ENCODE measurements at regions not wholly inside any gene's neighbourhood (a gene's known extent, or its start where the extent isn't known, plus 50 kb on each side); places are given as distances from the start of the nearest gene placed in this dataset.

- POLR2A ChIA-PET = no interaction called here
- TF ChIP-seq CTCF (IDR thresholded peaks at IDR 0.05; ENCODE audit: insufficient read depth, low read depth, low read length) = no peak
- no peak overlapping the region for H3K4me3 ChIP-seq (ENCODE audit: low read depth, low read length)
- no peak for DNase-seq (ENCODE audit: low read depth)
- CTCF ChIA-PET = interaction anchor here (0.7 to 2.3 kb wide), 3 partner anchors 14 to 727 kb away, joined by 3 to 6 read pairs (median 3); no protein-coding TSS in a partner anchor
- no peaks in the 10 kb centered on the region for H3K27me3 ChIP-seq (ENCODE audit: control insufficient read depth, insufficient read depth, low read length)
- H3K36me3 ChIP-seq (ENCODE audit: control insufficient read depth, insufficient read depth, low read length) = no peaks in the 10 kb centered on the region
Measured at GRCh38 chr7:17617857-17618651, 319.6 kb downstream of the AHR start.

- POLR2A ChIA-PET = no interaction called here
- no peak for TF ChIP-seq CTCF (IDR thresholded peaks at IDR 0.05; ENCODE audit: insufficient read depth, low read depth, low read length)
- no peak for DNase-seq (ENCODE audit: low read depth)
- CTCF ChIA-PET = interaction anchor here (0.7 to 2.3 kb wide), 3 partner anchors 13 to 726 kb away, joined by 3 to 6 read pairs (median 3); no protein-coding TSS in a partner anchor
- Histone ChIP-seq H3K27me3 (ENCODE audit: control insufficient read depth, insufficient read depth, low read length) (no peaks in the 10 kb centered on the region), H3K36me3 (ENCODE audit: control insufficient read depth, insufficient read depth, low read length) (no peaks in the 10 kb centered on the region), H3K4me3 (ENCODE audit: low read depth, low read length) (no peak overlapping the region)
Measured at GRCh38 chr7:17618652-17618974, 320.2 kb downstream of the AHR start.

GRCh38 chr7:17619196-17619818 lies 320.9 kb downstream of the AHR start:
- ChIA-PET POLR2A (no interaction called here), CTCF (interaction anchor here (0.5 to 2.3 kb wide), 6 partner anchors 12 to 317 kb away, joined by 3 to 6 read pairs (median 3); no protein-coding TSS in a partner anchor)
- DNase-seq (ENCODE audit: low read depth) = no peak
- no peaks in the 10 kb centered on the region for H3K36me3 ChIP-seq (ENCODE audit: control insufficient read depth, insufficient read depth, low read length)
- TF ChIP-seq CTCF (IDR thresholded peaks at IDR 0.05; ENCODE audit: insufficient read depth, low read depth, low read length) = no peak
- H3K27me3 ChIP-seq (ENCODE audit: control insufficient read depth, insufficient read depth, low read length) = no peaks in the 10 kb centered on the region
- no peak overlapping the region for H3K4me3 ChIP-seq (ENCODE audit: low read depth, low read length)

- DNase-seq (ENCODE audit: low read depth) = no peak
- TF ChIP-seq CTCF (IDR thresholded peaks at IDR 0.05; ENCODE audit: insufficient read depth, low read depth, low read length) = no peak
- POLR2A ChIA-PET = no interaction called here
- CTCF ChIA-PET = interaction anchor here (1.3 to 2.3 kb wide), 2 partner anchors 11 to 31 kb away, joined by 3 to 6 read pairs; no protein-coding TSS in a partner anchor
- H3K27me3 ChIP-seq (ENCODE audit: control insufficient read depth, insufficient read depth, low read length) = no peaks in the 10 kb centered on the region
- H3K36me3 ChIP-seq (ENCODE audit: control insufficient read depth, insufficient read depth, low read length) = no peaks in the 10 kb centered on the region
- H3K4me3 ChIP-seq (ENCODE audit: low read depth, low read length) = no peak overlapping the region
Measured at GRCh38 chr7:17620566-17620965, 319.7 kb downstream of the SNX13 start.

- Histone ChIP-seq H3K4me3 (ENCODE audit: low read depth, low read length) (no peak overlapping the region), H3K36me3 (ENCODE audit: control insufficient read depth, insufficient read depth, low read length) (no peaks in the 10 kb centered on the region), H3K27me3 (ENCODE audit: control insufficient read depth, insufficient read depth, low read length) (no peaks in the 10 kb centered on the region)
- no peak for TF ChIP-seq CTCF (IDR thresholded peaks at IDR 0.05; ENCODE audit: insufficient read depth, low read depth, low read length)
- ChIA-PET CTCF (interaction anchor here (1.2 kb wide), 1 partner anchor 10 kb away, joined by 3 read pairs; no protein-coding TSS in a partner anchor), POLR2A (no interaction called here)
- no peak for DNase-seq (ENCODE audit: low read depth)
Measured at GRCh38 chr7:17622451-17622850, 317.8 kb downstream of the SNX13 start.

Measured in BJ (cell line).